ENCODE measurements at regions not wholly inside any gene's neighbourhood (a gene's known extent, or its start where the extent isn't known, plus 50 kb on each side); places are given as distances from the start of the nearest gene placed in this dataset.

DNA sequence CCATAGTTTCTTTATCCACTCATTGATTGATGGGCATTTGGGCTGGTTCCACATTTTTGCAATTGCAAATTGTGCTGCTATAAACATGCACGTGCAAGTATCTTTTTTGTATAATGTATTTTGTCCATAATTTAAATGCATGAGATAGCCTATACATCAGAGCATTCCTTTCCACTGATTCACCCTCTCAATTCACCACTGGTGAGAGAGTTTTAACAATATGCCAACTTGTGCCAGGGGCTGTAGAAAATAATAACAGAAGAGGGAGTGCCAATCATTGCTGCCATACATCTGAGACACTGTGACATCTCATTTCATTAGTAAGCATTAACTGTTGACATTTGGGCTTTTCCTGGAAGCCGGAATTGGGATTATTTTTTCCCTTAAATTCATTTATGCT, 125.1 kb downstream of the RAP2A start:
- TF ChIP-seq, protein P1, sequence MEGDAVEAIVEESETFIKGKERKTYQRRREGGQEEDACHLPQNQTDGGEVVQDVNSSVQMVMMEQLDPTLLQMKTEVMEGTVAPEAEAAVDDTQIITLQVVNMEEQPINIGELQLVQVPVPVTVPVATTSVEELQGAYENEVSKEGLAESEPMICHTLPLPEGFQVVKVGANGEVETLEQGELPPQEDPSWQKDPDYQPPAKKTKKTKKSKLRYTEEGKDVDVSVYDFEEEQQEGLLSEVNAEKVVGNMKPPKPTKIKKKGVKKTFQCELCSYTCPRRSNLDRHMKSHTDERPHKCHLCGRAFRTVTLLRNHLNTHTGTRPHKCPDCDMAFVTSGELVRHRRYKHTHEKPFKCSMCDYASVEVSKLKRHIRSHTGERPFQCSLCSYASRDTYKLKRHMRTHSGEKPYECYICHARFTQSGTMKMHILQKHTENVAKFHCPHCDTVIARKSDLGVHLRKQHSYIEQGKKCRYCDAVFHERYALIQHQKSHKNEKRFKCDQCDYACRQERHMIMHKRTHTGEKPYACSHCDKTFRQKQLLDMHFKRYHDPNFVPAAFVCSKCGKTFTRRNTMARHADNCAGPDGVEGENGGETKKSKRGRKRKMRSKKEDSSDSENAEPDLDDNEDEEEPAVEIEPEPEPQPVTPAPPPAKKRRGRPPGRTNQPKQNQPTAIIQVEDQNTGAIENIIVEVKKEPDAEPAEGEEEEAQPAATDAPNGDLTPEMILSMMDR (conservative IDR thresholded peaks at IDR 0.05 in 1 of 2, IDR thresholded peaks at IDR 0.05 in 1 of 2; ENCODE audit: extremely low read depth in 1 of 2, insufficient read depth in 1 of 2, low read depth in 1 of 2, low read length in 2 of 2), result no peak
- no peak for TF ChIP-seq EZH2 (IDR thresholded peaks at IDR 0.05; ENCODE audit: borderline replicate concordance, low read length)
